ENCODE measurements at regions not wholly inside any gene's neighbourhood (a gene's known extent, or its start where the extent isn't known, plus 50 kb on each side); places are given as distances from the start of the nearest gene placed in this dataset.
"Not testable (repeated sequence)": the region's sequence is repeated elsewhere in the genome, so short reads cannot be mapped to it uniquely, and the experiment has no call there.

GRCh38 chr6:121594053-121594452 lies 158.6 kb downstream of the GJA1 start:
- ATAC-seq, result no peak
- H3K27ac ChIP-seq, result no peak overlapping the region
- no peak for TF ChIP-seq CTCF (IDR thresholded peaks at IDR 0.05)
- H3K4me1 ChIP-seq, result peaks cover 0 to 11% (median 0%) of the 10 kb centered on the region in 9 donors
- peaks cover 0 to 4% (median 0%) of the 10 kb centered on the region in 11 donors for H3K9me3 ChIP-seq
- no peak overlapping the region for H3K4me3 ChIP-seq
- H3K27me3 ChIP-seq, result no peaks in the 10 kb centered on the region
- no peak for DNase-seq
- 96 to 99% methylated on average over 3 of the region's 3 CpGs for WGBS, 2 donors
- intact Hi-C loops (cut with DNase I), result loop anchor here in 2 of 10 donors (5.0 to 10.0 kb wide), 2 partner anchors 241 to 248 kb away; no protein-coding TSS in a partner anchor
- H3K36me3 ChIP-seq, result no peaks in the 10 kb centered on the region

GRCh38 chr6:121595646-121596045 lies 160.2 kb downstream of the GJA1 start:
- intact Hi-C loops (cut with DNase I), result loop anchor here in 1 of 10 donors (10.0 kb wide), 1 partner anchor 239 kb away; no protein-coding TSS in a partner anchor
- no peak overlapping the region for H3K27ac ChIP-seq
- no peak for DNase-seq
- H3K9me3 ChIP-seq, result no peaks in the 10 kb centered on the region
- no peak for ATAC-seq
- H3K4me1 ChIP-seq, result peaks cover 0 to 6% (median 0%) of the 10 kb centered on the region in 9 donors
- no peaks in the 10 kb centered on the region for H3K27me3 ChIP-seq
- WGBS, 2 donors, result 87 to 96% methylated on average over 1 of the region's 1 CpG
- no peak overlapping the region for H3K4me3 ChIP-seq
- TF ChIP-seq CTCF (IDR thresholded peaks at IDR 0.05), result no peak
- no peaks in the 10 kb centered on the region for H3K36me3 ChIP-seq

GRCh38 chr6:121596441-121596840 lies 161.0 kb downstream of the GJA1 start:
- TF ChIP-seq CTCF (IDR thresholded peaks at IDR 0.05), result no peak
- WGBS, 2 donors, result 78 to 94% methylated on average over 4 of the region's 4 CpGs

GRCh38 chr6:121597654-121598053 lies 162.2 kb downstream of the GJA1 start:
- Histone ChIP-seq H3K36me3 (no peaks in the 10 kb centered on the region), H3K9me3 (no peaks in the 10 kb centered on the region), H3K4me1 (peaks cover 0 to 5% (median 0%) of the 10 kb centered on the region in 9 donors), H3K27me3 (no peaks in the 10 kb centered on the region), H3K27ac (no peak overlapping the region), H3K4me3 (no peak overlapping the region)
- no peak for TF ChIP-seq CTCF (IDR thresholded peaks at IDR 0.05)
- intact Hi-C loops (cut with DNase I), result loop anchor here in 1 of 10 donors (10.0 kb wide), 1 partner anchor 237 kb away; no protein-coding TSS in a partner anchor
- no peak for DNase-seq
- WGBS, 2 donors, result 91 to 96% methylated on average over 3 of the region's 3 CpGs
- ATAC-seq, result no peak

More at GRCh38 chr6:121596441-121596840, 161.0 kb downstream of the GJA1 start:
- Histone ChIP-seq H3K4me3 (no peak overlapping the region), H3K27me3 (no peaks in the 10 kb centered on the region), H3K9me3 (no peaks in the 10 kb centered on the region), H3K4me1 (peaks cover 0 to 5% (median 0%) of the 10 kb centered on the region in 9 donors), H3K36me3 (no peaks in the 10 kb centered on the region), H3K27ac (no peak overlapping the region)
- DNase-seq (no peak), ATAC-seq (no peak)
- intact Hi-C loops (cut with DNase I), result loop anchor here in 1 of 10 donors (10.0 kb wide), 1 partner anchor 238 kb away; no protein-coding TSS in a partner anchor

- not testable (repeated sequence) for ATAC-seq, H3K4me3 ChIP-seq, H3K4me1 ChIP-seq, H3K27ac ChIP-seq, H3K9me3 ChIP-seq, DNase-seq, H3K36me3 ChIP-seq, H3K27me3 ChIP-seq
- 94 to 97% methylated on average over 6 of the region's 6 CpGs for WGBS, 2 donors
- intact Hi-C loops (cut with DNase I), result loop anchor here in 1 of 10 donors (10.0 kb wide), 1 partner anchor 235 kb away; no protein-coding TSS in a partner anchor
Measured at GRCh38 chr6:121599331-121599730, 163.9 kb downstream of the GJA1 start.

All from heart right ventricle (tissue), 16 donors.